ENCODE measurements at regions not wholly inside any gene's neighbourhood (a gene's known extent, or its start where the extent isn't known, plus 50 kb on each side); places are given as distances from the start of the nearest gene placed in this dataset.

DNA sequence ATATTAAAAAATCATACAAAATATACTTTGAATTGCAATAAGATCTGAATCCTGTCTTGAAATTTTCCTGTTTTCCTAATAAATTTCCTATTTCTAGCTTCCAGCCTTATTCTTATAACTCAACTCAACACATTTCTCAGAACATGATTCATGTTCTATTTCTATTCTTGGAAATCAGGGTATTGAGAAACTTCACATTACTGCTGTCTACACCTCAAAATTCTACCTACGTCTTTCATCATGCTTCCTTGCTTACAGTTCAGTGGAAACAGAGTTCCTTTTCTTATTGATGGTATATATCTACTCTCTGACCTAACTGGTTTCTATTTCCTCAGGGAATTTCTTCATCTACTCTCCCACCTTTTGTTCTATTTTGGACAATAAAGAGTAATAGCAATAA lies 2139.0 kb downstream of the ARAP2 start:
- Histone ChIP-seq H3K27ac (no peak overlapping the region), H3K4me3 (no peak overlapping the region), H3K36me3 (replicated peaks in 1 of 2) (no peaks in the 10 kb centered on the region), H3K4me1 (replicated peaks in 1 of 2) (no peaks in the 10 kb centered on the region), H3K27me3 (no peaks in the 10 kb centered on the region), H3K9me3 (replicated peaks in 1 of 3) (no peaks in the 10 kb centered on the region)
- 48 to 70% (median 59%) methylated on average over 1 of the region's 1 CpG for WGBS, 4 donors
- TF ChIP-seq, protein P1, sequence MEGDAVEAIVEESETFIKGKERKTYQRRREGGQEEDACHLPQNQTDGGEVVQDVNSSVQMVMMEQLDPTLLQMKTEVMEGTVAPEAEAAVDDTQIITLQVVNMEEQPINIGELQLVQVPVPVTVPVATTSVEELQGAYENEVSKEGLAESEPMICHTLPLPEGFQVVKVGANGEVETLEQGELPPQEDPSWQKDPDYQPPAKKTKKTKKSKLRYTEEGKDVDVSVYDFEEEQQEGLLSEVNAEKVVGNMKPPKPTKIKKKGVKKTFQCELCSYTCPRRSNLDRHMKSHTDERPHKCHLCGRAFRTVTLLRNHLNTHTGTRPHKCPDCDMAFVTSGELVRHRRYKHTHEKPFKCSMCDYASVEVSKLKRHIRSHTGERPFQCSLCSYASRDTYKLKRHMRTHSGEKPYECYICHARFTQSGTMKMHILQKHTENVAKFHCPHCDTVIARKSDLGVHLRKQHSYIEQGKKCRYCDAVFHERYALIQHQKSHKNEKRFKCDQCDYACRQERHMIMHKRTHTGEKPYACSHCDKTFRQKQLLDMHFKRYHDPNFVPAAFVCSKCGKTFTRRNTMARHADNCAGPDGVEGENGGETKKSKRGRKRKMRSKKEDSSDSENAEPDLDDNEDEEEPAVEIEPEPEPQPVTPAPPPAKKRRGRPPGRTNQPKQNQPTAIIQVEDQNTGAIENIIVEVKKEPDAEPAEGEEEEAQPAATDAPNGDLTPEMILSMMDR (IDR thresholded peaks at IDR 0.05), result no peak
- no peak for TF ChIP-seq POLR2A (IDR thresholded peaks at IDR 0.05)
- intact Hi-C loops (cut with DNase I), result no loop called here
- no peak for DNase-seq

DNA sequence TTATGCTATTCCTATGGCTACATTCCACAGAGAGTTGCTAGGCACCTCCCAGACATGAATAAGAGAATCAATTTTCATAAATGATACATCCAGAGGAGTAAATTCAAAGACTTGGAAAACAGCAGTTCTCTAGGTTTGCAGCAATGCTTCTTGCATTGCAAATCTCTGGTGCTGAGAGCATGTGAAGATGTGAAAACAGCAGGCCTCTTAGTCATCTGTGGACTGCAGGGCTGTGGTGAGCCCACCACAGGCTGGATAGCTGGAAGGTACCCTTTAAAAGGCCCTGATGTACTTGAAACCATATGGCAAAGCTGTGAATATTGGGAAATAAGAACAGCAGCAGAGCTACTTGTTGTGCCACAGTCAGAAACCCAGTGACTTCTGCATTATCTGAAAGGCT lies 2135.9 kb downstream of the ARAP2 start:
- no peaks in the 10 kb centered on the region for H3K27me3 ChIP-seq
- intact Hi-C loops (cut with DNase I), result no loop called here
- no peaks in the 10 kb centered on the region for H3K4me1 ChIP-seq (replicated peaks in 1 of 2)
- no peak for DNase-seq
- H3K27ac ChIP-seq, result no peak overlapping the region
- H3K36me3 ChIP-seq (replicated peaks in 1 of 2), result no peaks in the 10 kb centered on the region
- TF ChIP-seq, protein P1 (IDR thresholded peaks at IDR 0.05), result no peak
- no peak for TF ChIP-seq POLR2A (IDR thresholded peaks at IDR 0.05)
- H3K4me3 ChIP-seq, result no peak overlapping the region
- H3K9me3 ChIP-seq (replicated peaks in 1 of 3), result no peaks in the 10 kb centered on the region

DNA sequence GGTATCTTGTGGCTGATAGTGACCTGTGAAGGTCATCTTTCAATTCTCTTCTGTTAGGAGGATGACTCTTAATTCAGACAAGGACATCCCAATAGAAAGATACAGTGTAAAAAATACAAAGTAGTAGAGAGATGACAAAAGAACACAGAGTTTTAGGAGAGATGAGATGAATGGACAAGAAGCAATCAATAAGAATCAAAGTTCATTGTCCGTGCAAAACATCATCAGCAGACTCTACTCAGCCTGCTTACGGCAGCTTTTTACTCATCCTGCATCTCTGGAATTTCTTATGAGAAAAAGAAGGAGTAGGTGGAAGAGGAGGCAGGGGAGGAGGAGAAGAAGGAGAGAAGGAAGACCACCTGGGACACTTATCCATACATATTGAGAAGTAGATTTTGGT lies 2131.7 kb downstream of the ARAP2 start:
- no peaks in the 10 kb centered on the region for H3K36me3 ChIP-seq (replicated peaks in 1 of 2)
- intact Hi-C loops (cut with DNase I), result no loop called here

DNA sequence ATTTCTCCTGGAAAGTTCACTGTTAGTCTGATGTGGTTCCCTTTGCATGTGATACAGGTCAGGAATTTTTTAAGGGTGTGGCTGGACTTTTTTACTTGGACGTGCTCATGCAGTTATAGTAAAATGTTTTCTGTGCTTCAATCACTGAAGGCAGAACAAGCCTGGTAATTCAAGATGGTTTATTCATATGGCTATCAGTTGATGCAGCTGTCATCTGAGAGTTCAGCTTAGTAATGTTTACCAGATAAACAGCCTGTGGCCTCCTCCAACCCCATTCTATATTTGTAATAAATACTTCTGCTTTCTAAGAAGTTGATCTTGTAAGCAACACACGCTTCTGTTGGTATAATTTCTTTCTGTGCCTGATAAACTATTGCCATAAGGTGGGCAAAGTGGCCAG lies 2105.9 kb downstream of the ARAP2 start:
- Histone ChIP-seq H3K27me3 (no peaks in the 10 kb centered on the region), H3K4me1 (replicated peaks in 1 of 2) (no peaks in the 10 kb centered on the region), H3K9me3 (replicated peaks in 1 of 3) (no peaks in the 10 kb centered on the region), H3K4me3 (no peak overlapping the region), H3K36me3 (replicated peaks in 1 of 2) (no peaks in the 10 kb centered on the region), H3K27ac (no peak overlapping the region)
- 56 to 75% (median 60%) methylated on average over 2 of the region's 2 CpGs for WGBS, 4 donors
- DNase-seq, result no peak
- TF ChIP-seq, protein P1 (IDR thresholded peaks at IDR 0.05), result no peak
- no peak for TF ChIP-seq POLR2A (IDR thresholded peaks at IDR 0.05)
- intact Hi-C loops (cut with DNase I), result no loop called here

More for the DNA sequence above, 2131.7 kb downstream of the ARAP2 start:
- TF ChIP-seq POLR2A (IDR thresholded peaks at IDR 0.05), result no peak
- TF ChIP-seq, protein P1 (IDR thresholded peaks at IDR 0.05), result no peak
- Histone ChIP-seq H3K27ac (no peak overlapping the region), H3K4me3 (no peak overlapping the region), H3K4me1 (replicated peaks in 1 of 2) (no peaks in the 10 kb centered on the region), H3K9me3 (replicated peaks in 1 of 3) (no peaks in the 10 kb centered on the region), H3K27me3 (no peaks in the 10 kb centered on the region)
- DNase-seq, result no peak
- 67 to 88% (median 72%) methylated on average over 2 of the region's 2 CpGs for WGBS, 4 donors

Measured in adrenal gland (tissue), 9 donors.